ENCODE measurements at regions not wholly inside any gene's neighbourhood (a gene's known extent, or its start where the extent isn't known, plus 50 kb on each side); places are given as distances from the start of the nearest gene placed in this dataset.

- Histone ChIP-seq H3K79me2 (ENCODE audit: control insufficient read depth, insufficient read depth, low read length) (no peaks in the 10 kb centered on the region), H3K9me3 (replicated peaks; ENCODE audit: control insufficient read depth, insufficient read depth, low read length) (no peaks in the 10 kb centered on the region), H3K36me3 (ENCODE audit: control insufficient read depth in 2 of 2, extremely low read depth in 1 of 2, insufficient read depth in 2 of 2, low read length in 2 of 2) (no peaks in the 10 kb centered on the region), H3K4me3 (replicated peaks in 1 of 3; ENCODE audit: insufficient read depth in 1 of 3, low read depth in 1 of 3, low read length in 3 of 3) (no peak overlapping the region), H3K4me2 (ENCODE audit: insufficient read depth, low read length) (no peak overlapping the region), H3K27ac (ENCODE audit: insufficient read depth, low read depth, low read length) (no peak overlapping the region), H2AFZ (ENCODE audit: low read depth, low read length) (no peak overlapping the region), H3K9me1 (replicated peaks; ENCODE audit: control insufficient read depth, extremely low read depth, insufficient read depth, low read length) (no peaks in the 10 kb centered on the region), H3K27me3 (ENCODE audit: control insufficient read depth in 2 of 2, insufficient read depth in 2 of 2, low read length in 2 of 2) (no peaks in the 10 kb centered on the region), H3K9ac (replicated peaks; ENCODE audit: extremely low read depth, insufficient read depth, low read length) (no peak overlapping the region), H4K20me1 (replicated peaks; ENCODE audit: control insufficient read depth, extremely low read depth, insufficient read depth, low read length) (no peaks in the 10 kb centered on the region), H3K4me1 (ENCODE audit: control insufficient read depth, extremely low read depth, insufficient read depth, low read length) (no peaks in the 10 kb centered on the region)
- DNase-seq (ENCODE audit: low read depth, low spot score) (no peak), FAIRE-seq (no peak)
- POLR2A ChIA-PET, result no interaction called here
- dilution Hi-C loops (cut with MboI; ENCODE audit: extremely low pct_ligation_motif_present, low sequenced_read_pairs) (no loop called here), intact Hi-C loops (cut with micrococcal nuclease) (no loop called here)
- no peak for TF ChIP-seq CTCF (IDR thresholded peaks at IDR 0.05; ENCODE audit: extremely low read depth in 1 of 2, insufficient read depth in 1 of 2, low read depth in 1 of 2, low read length in 2 of 2)
- TF ChIP-seq, protein P1, sequence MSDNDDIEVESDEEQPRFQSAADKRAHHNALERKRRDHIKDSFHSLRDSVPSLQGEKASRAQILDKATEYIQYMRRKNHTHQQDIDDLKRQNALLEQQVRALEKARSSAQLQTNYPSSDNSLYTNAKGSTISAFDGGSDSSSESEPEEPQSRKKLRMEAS (IDR thresholded peaks at IDR 0.05; ENCODE audit: insufficient read depth, insufficient read length), result no peak
- no peak for TF ChIP-seq JUN (IDR thresholded peaks at IDR 0.05; ENCODE audit: borderline replicate concordance, insufficient read depth, insufficient read length, low read depth)
- no peak for TF ChIP-seq POLR2A (IDR thresholded peaks at IDR 0.05; ENCODE audit: low read depth, low read length)
- TF ChIP-seq GATA2 (IDR thresholded peaks at IDR 0.05; ENCODE audit: insufficient read depth, insufficient read length, low read depth, low read length), result no peak
- TF ChIP-seq MYC (IDR thresholded peaks at IDR 0.05; ENCODE audit: low read depth, low read length), result no peak
- TF ChIP-seq POLR2AphosphoS5 (IDR thresholded peaks at IDR 0.05; ENCODE audit: insufficient read depth, low read depth, low read length), result no peak
- no peak for TF ChIP-seq EZH2 (IDR thresholded peaks at IDR 0.05; ENCODE audit: borderline replicate concordance, low read depth, low read length, severe bottlenecking)
- TF ChIP-seq FOS (IDR thresholded peaks at IDR 0.05; ENCODE audit: borderline replicate concordance, insufficient read depth, low read length), result no peak
- CTCF ChIA-PET, result interaction anchor here (1.4 kb wide), 2 partner anchors 11 to 241 kb away, joined by 4 read pairs; no protein-coding TSS in a partner anchor
- BruUV-seq (replicated peaks), result no TSS peak
Measured at GRCh38 chr3:70747847-70748246, 435.4 kb upstream of the MDFIC2 start.

Data from endothelial cell of umbilical vein (primary cell).